NCI-H2107 treated with DMSO at 0.1 percent for 48 hours (cell line): ENCODE measurements at regions not wholly inside any gene's neighbourhood (a gene's known extent, or its start where the extent isn't known, plus 50 kb on each side); places are given as distances from the start of the nearest gene placed in this dataset.
"Not testable (repeated sequence)": the region's sequence is repeated elsewhere in the genome, so short reads cannot be mapped to it uniquely, and the experiment has no call there.

Source experiments
- DNase-seq: peaks from one replicate; lab custom pipeline; 2025; ENCODE audit not compliant: unreplicated experiment; lab: John Stamatoyannopoulos, UW

- DNase-seq, result no peak
These were observed 105.4 kb downstream of the TTC8 start for GRCh38 chr14:88929656-88930436.

- no peak for DNase-seq
These were observed 107.1 kb downstream of the TTC8 start for GRCh38 chr14:88931321-88932110.

DNA sequence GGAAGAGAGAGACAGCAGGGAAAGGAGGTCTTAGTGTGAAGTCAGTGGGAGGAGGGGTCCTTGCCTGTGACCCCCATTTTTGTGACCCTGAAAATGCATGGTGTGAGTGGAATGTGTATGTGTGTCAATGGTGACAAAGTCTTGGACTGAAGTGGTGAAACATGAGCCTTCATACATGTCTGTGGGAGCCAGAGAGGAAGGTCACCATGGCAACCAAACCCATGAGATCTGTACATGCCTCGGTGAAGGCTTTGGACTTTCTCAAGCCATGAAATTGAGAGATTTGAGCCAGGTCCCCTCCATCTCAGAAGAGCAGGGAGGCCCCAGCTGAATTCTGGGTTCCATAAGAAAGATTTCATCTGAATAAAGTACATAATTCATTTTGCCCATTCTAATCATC is 108.7 kb downstream of the TTC8 start:
- no peak for DNase-seq

DNA sequence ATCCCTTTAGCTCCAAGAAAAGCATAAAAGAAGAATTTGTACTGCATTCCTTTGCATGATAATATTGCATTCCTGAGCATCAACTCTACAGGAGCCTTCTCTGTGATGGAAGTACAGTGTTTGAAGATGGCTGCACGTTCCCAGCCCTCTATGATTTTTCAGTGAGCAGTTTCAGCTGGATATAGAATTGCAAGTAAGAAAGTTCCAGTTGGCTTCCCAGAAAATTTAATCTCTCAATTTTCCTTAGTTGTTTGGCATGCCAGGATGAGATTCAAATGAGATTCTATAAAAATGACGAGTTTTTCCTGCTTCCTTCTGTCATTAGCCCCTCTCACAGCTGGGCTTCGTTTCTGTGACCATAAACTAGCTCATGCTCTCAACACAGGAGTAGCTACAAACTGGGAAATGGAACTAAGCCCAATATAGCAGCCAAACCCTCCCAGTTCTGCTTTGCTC is 109.9 kb downstream of the TTC8 start:
- DNase-seq, result no peak

GRCh38 chr14:88935083-88935482 is 110.6 kb downstream of the TTC8 start:
- DNase-seq, result no peak

GRCh38 chr14:88937706-88938105 is 113.3 kb downstream of the TTC8 start:
- DNase-seq, result no peak

DNA sequence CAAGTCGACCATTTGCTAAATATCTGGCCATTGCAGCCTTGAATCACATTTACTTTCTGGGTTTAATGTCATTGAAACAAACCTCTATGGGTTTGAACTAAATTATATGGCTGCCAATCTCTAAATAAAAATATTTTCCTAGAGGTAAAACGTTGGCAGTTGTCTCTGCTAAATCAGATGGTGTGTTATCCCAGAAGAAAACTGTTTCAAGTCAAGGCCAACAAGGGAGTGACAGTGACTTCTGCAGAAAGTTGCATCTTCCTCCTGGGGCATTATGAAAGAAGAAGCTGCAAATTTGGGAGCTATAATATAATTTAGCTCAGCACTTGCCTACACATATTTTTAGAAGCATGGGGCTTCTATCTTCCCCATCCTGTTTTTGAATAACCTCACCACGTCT is 116.2 kb downstream of the TTC8 start:
- DNase-seq, result no peak

DNA sequence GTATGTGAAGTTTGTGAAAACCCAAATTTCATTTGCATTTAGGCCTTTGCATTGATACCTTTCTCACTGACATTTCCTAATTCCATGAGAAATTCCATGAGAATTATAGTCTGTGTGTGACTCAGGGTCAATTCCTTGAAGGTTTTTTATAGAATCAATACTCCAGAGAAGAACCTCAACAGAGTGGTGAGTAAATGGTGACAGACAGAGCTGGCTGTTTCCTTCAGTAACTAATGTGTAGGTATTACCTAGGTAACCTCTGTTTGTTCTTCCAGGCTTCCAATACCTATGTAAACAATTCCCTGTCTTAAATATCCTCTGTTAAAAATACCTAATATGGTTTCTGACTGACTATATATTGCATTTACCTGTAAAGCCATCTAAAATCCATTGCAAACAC is 117.0 kb downstream of the TTC8 start:
- no peak for DNase-seq

- no peak for DNase-seq
These were observed 123.5 kb downstream of the TTC8 start for GRCh38 chr14:88947646-88948598.

DNA sequence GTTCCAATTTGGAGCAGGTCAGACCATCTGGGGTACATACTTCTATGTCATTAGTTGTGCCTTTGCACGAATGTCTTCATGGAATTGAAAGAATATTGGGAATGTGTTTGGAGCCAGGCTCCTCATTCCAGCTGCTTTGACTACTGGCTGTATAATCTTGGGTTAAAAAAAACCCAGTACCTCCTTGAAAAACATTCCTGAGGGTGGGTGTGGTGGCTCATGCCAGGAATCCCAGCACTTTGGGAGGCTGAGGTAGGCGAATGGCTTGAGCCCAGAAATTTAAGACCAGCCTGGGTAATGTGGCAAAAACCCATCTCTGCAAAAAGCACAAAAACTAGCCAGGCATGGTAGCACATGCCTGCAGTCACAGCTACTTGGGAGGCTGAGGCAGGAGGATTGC is 125.6 kb downstream of the TTC8 start:
- no peak for DNase-seq

- no peak for DNase-seq
These were observed 126.9 kb downstream of the TTC8 start for GRCh38 chr14:88951370-88951769.

DNA sequence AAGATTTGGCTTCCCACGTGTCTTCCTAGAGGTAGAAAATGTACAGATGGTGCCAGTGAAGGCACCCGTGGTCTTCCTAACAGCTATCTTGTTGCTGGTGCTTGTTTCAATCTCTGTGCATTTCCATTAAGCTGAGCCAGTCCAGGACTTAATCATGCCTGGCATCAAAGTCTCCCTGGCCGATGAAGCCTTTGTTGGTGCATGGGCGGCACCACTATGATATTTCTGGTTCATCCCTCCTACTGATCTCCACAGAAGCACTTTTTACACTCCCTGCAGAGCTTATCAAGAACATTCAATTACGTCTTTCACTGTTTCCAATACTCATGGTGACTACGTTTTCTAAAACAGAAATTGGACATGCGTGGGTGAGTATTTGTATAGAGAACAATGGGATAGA is 128.4 kb downstream of the TTC8 start:
- DNase-seq, result no peak

GRCh38 chr14:88955455-88955854 is 131.0 kb downstream of the TTC8 start:
- no peak for DNase-seq

GRCh38 chr14:88960496-88960895 is 136.0 kb downstream of the TTC8 start:
- DNase-seq, result no peak

- DNase-seq, result no peak
These were observed 136.8 kb downstream of the TTC8 start for GRCh38 chr14:88961214-88961613.

DNA sequence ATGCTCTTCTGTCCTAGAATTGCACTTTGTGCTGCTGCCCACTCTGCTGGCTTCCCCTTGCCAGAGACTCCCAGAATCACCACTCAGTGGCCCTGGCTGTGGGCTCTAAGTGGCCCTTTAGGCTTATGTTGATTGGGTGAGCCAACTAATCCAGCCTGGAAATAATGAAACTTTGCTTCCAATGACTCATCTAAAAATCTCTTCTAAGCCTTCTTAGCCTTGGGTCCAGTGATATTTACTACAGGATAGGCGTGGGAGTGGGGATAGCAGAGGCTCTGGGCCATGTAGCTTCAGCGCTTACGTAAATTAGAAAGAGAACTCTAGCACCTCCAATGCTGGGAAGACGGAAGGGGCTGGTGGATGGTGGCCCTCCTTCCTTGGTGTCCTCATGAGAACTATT is 137.9 kb downstream of the TTC8 start:
- DNase-seq, result no peak

DNA sequence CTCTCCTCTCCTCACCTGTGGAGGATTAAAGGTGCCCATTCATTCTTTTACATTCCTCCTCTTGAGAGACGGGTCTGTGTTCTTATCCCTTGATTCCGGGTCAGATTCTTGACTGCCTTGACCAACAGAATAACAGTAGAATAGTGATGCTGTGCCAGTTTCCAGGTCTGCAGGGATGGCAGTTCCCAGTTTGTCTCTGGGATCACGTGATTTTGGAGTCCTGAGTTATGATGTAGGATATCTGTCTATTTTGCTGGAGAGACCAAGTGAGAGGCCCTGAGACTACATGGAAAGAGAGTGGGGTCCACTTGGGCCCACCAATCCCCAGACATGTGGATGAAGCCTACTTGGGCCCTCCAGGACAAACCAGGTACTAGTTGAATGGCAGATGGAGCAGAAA is 142.8 kb downstream of the TTC8 start:
- DNase-seq, result no peak

DNA sequence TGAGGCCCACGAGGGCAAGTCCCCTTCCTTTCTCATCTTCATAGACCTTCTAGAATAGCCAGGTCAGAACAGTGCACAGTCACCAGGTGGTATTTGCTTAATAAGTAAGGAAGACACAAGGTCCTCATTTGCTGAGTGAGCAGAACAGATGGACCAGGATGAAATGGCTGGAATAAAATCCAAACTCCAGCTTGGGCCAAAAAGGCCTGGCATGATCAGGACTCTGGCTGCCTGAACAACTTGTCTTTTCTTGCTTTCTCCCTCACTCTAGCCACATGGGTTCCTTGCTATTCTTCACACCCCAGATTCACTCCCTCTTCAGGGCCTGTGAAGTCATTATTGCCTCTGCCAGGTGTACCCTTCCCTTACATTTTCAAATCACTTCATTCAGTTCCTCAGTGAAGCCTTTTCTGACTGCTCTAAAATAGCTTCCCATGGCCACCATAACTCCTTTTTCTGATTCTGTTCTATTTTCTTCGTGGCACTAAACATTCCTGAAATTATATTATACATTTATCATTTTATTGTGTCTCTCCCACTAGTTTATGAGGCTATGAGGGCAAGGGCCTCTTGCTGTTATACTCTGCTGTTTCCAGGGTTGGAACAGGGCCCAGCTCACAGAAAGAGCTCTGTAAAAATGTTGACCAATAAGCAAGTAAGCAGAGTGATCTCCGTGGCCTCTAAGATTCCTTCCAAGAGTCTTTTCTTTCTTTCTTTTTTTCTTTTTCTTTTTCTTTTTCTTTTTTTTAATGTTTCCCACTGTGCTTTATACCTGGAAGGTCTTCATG is 150.8 kb downstream of the TTC8 start:
- DNase-seq, result no peak

DNA sequence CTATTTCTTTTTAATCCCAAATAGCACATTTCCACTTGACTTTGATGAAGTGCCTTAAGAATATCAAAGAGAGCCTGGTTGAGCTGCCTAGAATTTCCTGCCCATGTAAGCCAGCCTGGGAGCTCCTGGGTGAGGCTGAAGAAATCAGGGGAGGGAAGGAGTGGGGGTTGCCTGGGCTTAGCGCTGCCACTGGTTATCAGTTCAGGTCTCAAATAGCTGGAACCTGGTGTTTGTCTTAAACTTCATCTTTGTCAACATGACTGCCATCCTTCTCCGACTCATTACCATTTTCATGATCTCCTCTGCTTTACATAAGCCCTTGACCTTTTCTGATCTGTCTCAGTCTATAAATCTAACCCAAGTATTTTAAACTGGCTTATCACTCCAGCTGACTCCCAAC is 151.5 kb downstream of the TTC8 start:
- no peak for DNase-seq

- DNase-seq, result not testable (repeated sequence)
These were observed 156.5 kb downstream of the TTC8 start for GRCh38 chr14:88980907-88981306.
